ENCODE measurements at regions not wholly inside any gene's neighbourhood (a gene's known extent, or its start where the extent isn't known, plus 50 kb on each side); places are given as distances from the start of the nearest gene placed in this dataset.
"Not testable (repeated sequence)": the region's sequence is repeated elsewhere in the genome, so short reads cannot be mapped to it uniquely, and the experiment has no call there.

DNA sequence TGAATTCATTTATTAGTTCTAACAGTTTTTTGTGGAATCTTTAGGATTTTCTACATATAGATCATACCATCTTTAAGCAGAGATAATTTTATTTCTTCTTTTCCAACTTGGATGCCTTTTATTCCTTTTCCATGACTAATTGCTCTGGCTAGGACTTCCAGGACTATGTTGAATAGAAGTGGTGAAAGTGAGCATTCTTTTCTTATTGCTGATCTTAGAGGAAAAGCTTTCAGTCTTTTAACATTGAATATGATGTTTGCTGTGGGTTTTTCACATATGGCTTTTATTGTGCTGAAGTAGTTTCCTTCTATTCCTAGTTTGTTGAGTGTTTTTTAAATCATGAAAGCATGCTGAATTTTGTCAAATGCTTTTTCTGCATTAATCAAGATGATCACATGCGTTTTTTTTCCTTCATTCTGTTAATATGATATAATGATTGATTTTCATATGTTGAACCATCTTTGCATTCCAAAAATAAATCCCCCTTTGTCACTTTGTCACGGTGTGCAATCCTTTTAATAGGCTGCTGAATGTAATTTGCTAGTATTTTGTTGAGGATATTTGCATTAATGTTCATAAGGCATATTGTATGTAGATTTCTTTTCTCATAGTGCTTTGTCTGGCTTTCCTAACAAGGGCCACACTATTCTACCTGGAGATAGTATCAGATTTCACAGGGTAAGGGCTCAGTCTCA is 92.9 kb downstream of the ZNF467 start:
- Histone ChIP-seq H3K9me3 (ENCODE audit: control insufficient read depth in 4 of 4, low read length in 3 of 4) (no peaks in the 10 kb centered on the region), H3K36me3 (ENCODE audit: control insufficient read depth in 4 of 4, insufficient read depth in 3 of 4, low read depth in 1 of 4, low read length in 3 of 4) (no peaks in the 10 kb centered on the region), H3K4me3 (ENCODE audit: low read depth in 1 of 3, low read length in 3 of 3) (no peak overlapping the region), H3K4me1 (ENCODE audit: control insufficient read depth in 4 of 4, insufficient read depth in 4 of 4, low read length in 3 of 4) (no peaks in the 10 kb centered on the region), H3K27me3 (ENCODE audit: control insufficient read depth in 4 of 4, insufficient read depth in 4 of 4, low read length in 3 of 4) (no peaks in the 10 kb centered on the region), H3K9ac (ENCODE audit: low read depth in 1 of 2, low read length in 2 of 2) (no peak overlapping the region), H3K27ac (ENCODE audit: low read depth in 1 of 2, low read length in 2 of 2) (no peak overlapping the region)
- TF ChIP-seq EGR1 (IDR thresholded peaks at IDR 0.05; ENCODE audit: low read depth in 2 of 2) (no peak), RAD21 (IDR thresholded peaks at IDR 0.05) (no peak), GABPA (IDR thresholded peaks at IDR 0.05 in 1 of 2, conservative IDR thresholded peaks at IDR 0.05 in 1 of 2) (no peak), SP1 (IDR thresholded peaks at IDR 0.05) (no peak), FOXA1 (IDR thresholded peaks at IDR 0.05) (no peak), FOXA2 (IDR thresholded peaks at IDR 0.05) (no peak), RXRA (IDR thresholded peaks at IDR 0.05) (no peak), TAF1 (conservative IDR thresholded peaks at IDR 0.05) (no peak), HNF4A (conservative IDR thresholded peaks at IDR 0.05) (no peak)
- TF ChIP-seq, protein P1, sequence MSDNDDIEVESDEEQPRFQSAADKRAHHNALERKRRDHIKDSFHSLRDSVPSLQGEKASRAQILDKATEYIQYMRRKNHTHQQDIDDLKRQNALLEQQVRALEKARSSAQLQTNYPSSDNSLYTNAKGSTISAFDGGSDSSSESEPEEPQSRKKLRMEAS (IDR thresholded peaks at IDR 0.05), result no peak
- TF ChIP-seq, protein P2, sequence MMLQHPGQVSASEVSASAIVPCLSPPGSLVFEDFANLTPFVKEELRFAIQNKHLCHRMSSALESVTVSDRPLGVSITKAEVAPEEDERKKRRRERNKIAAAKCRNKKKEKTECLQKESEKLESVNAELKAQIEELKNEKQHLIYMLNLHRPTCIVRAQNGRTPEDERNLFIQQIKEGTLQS (IDR thresholded peaks at IDR 0.05), result no peak
- WGBS, result 77% methylated on average over 2 of the region's 2 CpGs
- DNase-seq (ENCODE audit: low spot score), result no peak

DNA sequence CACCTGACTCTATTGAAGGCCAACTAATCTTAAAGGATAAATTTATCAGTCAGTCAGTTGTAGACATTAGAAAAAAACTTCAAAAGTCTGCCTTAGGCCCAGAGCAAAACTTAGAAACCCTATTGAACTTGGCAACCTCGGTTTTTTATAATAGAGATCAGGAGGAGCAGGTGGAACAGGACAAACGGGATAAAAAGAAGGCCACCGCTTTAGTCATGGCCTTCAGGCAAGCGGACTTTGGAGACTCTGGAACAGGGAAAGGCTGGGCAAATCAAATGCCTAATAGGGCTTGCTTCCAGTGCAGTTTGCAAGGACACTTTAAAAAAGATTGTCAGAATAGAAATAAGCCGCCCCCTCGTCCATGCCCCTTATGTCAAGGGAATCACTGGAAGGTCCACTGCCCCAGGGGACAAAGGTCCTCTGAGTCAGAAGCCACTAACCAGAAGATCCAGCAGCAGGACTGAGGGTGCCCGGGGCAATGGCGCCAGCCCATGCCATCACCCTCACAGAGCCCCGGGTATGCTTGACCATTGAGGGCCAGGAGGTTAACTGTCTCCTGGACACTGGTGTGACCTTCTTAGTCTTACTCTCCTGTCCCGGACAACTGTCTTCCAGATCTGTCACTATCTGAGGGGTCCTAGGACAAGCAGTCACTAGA is 98.5 kb downstream of the ZNF467 start:
- not testable (repeated sequence) for H3K4me1 ChIP-seq (ENCODE audit: control insufficient read depth in 4 of 4, insufficient read depth in 4 of 4, low read length in 3 of 4); H3K4me3 ChIP-seq (ENCODE audit: low read depth in 1 of 3, low read length in 3 of 3); H3K27ac ChIP-seq (ENCODE audit: low read depth in 1 of 2, low read length in 2 of 2); H3K9me3 ChIP-seq (ENCODE audit: control insufficient read depth in 4 of 4, low read length in 3 of 4); H3K27me3 ChIP-seq (ENCODE audit: control insufficient read depth in 4 of 4, insufficient read depth in 4 of 4, low read length in 3 of 4); DNase-seq (ENCODE audit: low spot score); H3K36me3 ChIP-seq (ENCODE audit: control insufficient read depth in 4 of 4, insufficient read depth in 3 of 4, low read depth in 1 of 4, low read length in 3 of 4); H3K9ac ChIP-seq (ENCODE audit: low read depth in 1 of 2, low read length in 2 of 2)
- WGBS, result 84% methylated on average over 10 of the region's 10 CpGs

DNA sequence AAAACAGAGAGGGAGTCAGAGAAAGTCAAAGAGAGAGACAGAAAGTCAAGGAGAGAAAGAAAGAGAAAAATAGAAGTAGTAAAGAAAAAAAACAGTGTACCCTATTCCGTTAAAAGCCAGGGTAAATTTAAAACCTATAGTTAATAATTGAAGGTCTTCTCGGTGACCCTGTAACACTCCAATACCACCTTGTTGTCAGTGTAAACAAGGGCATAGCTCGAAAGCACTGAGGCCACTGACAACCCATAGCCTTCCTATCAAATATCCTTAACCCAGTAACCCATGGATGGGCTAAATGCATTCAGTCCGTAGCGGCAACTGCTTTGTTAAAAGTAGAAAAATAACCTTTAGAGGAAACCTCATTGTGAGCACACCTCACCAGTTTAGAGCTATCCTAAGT is 100.4 kb downstream of the ZNF467 start:
- no peak for DNase-seq (ENCODE audit: low spot score)
- Histone ChIP-seq H3K36me3 (ENCODE audit: control insufficient read depth in 4 of 4, insufficient read depth in 3 of 4, low read depth in 1 of 4, low read length in 3 of 4) (no peaks in the 10 kb centered on the region), H3K9ac (ENCODE audit: low read depth in 1 of 2, low read length in 2 of 2) (no peak overlapping the region), H3K9me3 (ENCODE audit: control insufficient read depth in 4 of 4, low read length in 3 of 4) (no peaks in the 10 kb centered on the region), H3K4me1 (ENCODE audit: control insufficient read depth in 4 of 4, insufficient read depth in 4 of 4, low read length in 3 of 4) (no peaks in the 10 kb centered on the region), H3K27ac (ENCODE audit: low read depth in 1 of 2, low read length in 2 of 2) (no peak overlapping the region), H3K27me3 (ENCODE audit: control insufficient read depth in 4 of 4, insufficient read depth in 4 of 4, low read length in 3 of 4) (no peaks in the 10 kb centered on the region), H3K4me3 (ENCODE audit: low read depth in 1 of 3, low read length in 3 of 3) (no peak overlapping the region)
- WGBS, result 43% methylated on average over 5 of the region's 5 CpGs
- no peak for TF ChIP-seq RAD21 (IDR thresholded peaks at IDR 0.05)
- TF ChIP-seq FOXA2 (IDR thresholded peaks at IDR 0.05), result no peak
- TF ChIP-seq EGR1 (IDR thresholded peaks at IDR 0.05; ENCODE audit: low read depth in 2 of 2), result no peak
- TF ChIP-seq, protein P3, sequence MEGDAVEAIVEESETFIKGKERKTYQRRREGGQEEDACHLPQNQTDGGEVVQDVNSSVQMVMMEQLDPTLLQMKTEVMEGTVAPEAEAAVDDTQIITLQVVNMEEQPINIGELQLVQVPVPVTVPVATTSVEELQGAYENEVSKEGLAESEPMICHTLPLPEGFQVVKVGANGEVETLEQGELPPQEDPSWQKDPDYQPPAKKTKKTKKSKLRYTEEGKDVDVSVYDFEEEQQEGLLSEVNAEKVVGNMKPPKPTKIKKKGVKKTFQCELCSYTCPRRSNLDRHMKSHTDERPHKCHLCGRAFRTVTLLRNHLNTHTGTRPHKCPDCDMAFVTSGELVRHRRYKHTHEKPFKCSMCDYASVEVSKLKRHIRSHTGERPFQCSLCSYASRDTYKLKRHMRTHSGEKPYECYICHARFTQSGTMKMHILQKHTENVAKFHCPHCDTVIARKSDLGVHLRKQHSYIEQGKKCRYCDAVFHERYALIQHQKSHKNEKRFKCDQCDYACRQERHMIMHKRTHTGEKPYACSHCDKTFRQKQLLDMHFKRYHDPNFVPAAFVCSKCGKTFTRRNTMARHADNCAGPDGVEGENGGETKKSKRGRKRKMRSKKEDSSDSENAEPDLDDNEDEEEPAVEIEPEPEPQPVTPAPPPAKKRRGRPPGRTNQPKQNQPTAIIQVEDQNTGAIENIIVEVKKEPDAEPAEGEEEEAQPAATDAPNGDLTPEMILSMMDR (IDR thresholded peaks at IDR 0.05; ENCODE audit: low read depth, low read length, missing input control), result no peak
